ENCODE measurements at regions not wholly inside any gene's neighbourhood (a gene's known extent, or its start where the extent isn't known, plus 50 kb on each side); places are given as distances from the start of the nearest gene placed in this dataset.

- H3K27me3 ChIP-seq (ENCODE audit: insufficient read depth, low read length, poor library complexity) = no peaks in the 10 kb centered on the region
- no peak overlapping the region for H3K4ac ChIP-seq (ENCODE audit: low read depth, low read length)
- no peak overlapping the region for H3K18ac ChIP-seq (ENCODE audit: low read length)
- no peak overlapping the region for H3K23ac ChIP-seq (ENCODE audit: low read length)
- DNase-seq = no peak
- H3K9ac ChIP-seq (ENCODE audit: low read length) = no peak overlapping the region
- no peak overlapping the region for H2BK120ac ChIP-seq (ENCODE audit: low read depth, low read length)
- no peak overlapping the region for H4K5ac ChIP-seq (ENCODE audit: low read length)
- no peak overlapping the region for H3K56ac ChIP-seq (ENCODE audit: low read length)
- H2AK5ac ChIP-seq (ENCODE audit: low read length) = no peak overlapping the region
- no peak overlapping the region for H4K8ac ChIP-seq (ENCODE audit: low read depth, low read length)
- H3K79me1 ChIP-seq (ENCODE audit: low read length) = no peaks in the 10 kb centered on the region
- H3K79me2 ChIP-seq (ENCODE audit: control insufficient read depth, insufficient read depth, low read length) = no peaks in the 10 kb centered on the region
- no CpG with 5 or more reads among the region's 3 CpGs for WGBS (ENCODE audit: extremely low coverage, insufficient coverage, low lambda C conversion rate)
- no peak overlapping the region for H2BK5ac ChIP-seq (ENCODE audit: low read length)
- H3K4me3 ChIP-seq (ENCODE audit: low read length) = no peak overlapping the region
- H2BK15ac ChIP-seq (replicated peaks; ENCODE audit: low read depth) = no peak overlapping the region
- H3K4me2 ChIP-seq (ENCODE audit: low read length) = no peak overlapping the region
- no peak overlapping the region for H3K27ac ChIP-seq (ENCODE audit: low read depth, low read length)
- no peaks in the 10 kb centered on the region for H3K4me1 ChIP-seq (ENCODE audit: control insufficient read depth, low read depth, low read length)
- no peaks in the 10 kb centered on the region for H3K36me3 ChIP-seq (ENCODE audit: control insufficient read depth, insufficient read depth, low read length)
Measured at GRCh38 chr12:44929236-44929885, 53.2 kb upstream of the NELL2 start.
